Endothelial cell of umbilical vein (primary cell): ENCODE measurements at regions not wholly inside any gene's neighbourhood (a gene's known extent, or its start where the extent isn't known, plus 50 kb on each side); places are given as distances from the start of the nearest gene placed in this dataset.

Source experiments
- BruUV-seq: library from RNA; stranded (reverse); fragments of 400-500 nt; replicated peaks from 2 replicates; lab custom pipeline; 2021; lab: Mats Ljungman, UMichigan
- CTCF ChIA-PET: fragments of 300-600, 350-600 bp; sonication (Branson Sonifier 250); formaldehyde crosslinking; loops from one replicate; lab custom pipeline; 2021; ENCODE audit warnings: antibody characterized with exemption, inconsistent platforms; lab: Charles Lee
- POLR2A ChIA-PET: fragments of 300-600, 350-600 bp; sonication (Branson Sonifier 250); formaldehyde crosslinking; loops from one replicate; lab custom pipeline; 2021; ENCODE audit warnings: antibody characterized with exemption, inconsistent platforms; lab: Charles Lee
- DNase-seq: peaks from one replicate; pipeline ENCODE4 v3.0.0-alpha.2; 2011; ENCODE audit warnings: low read depth, low spot score
- FAIRE-seq: peaks from 2 replicates; lab custom pipeline; 2011; peaks lifted over from hg19 to GRCh38; lab: Jason Lieb, UNC
- H2AFZ ChIP-seq: 2 replicates; pipeline ENCODE4 v1.6.0; 2012; ENCODE audit warnings: low read depth, low read length, control low read depth, inconsistent platforms
- H3K27ac ChIP-seq: 2 replicates; pipeline ENCODE4 v1.5.1; 2011; ENCODE audit warnings: low read depth, mild to moderate bottlenecking, control low read depth, low read length, moderate library complexity; ENCODE audit not compliant: insufficient read depth
- H3K27me3 ChIP-seq, 2 experiments: 2 replicates each; pipeline versions ENCODE4 v1.6.0 to v1.6.1; 2011; ENCODE audit warnings: low read length in 2 of 2, mixed read lengths in 1 of 2; ENCODE audit not compliant: control insufficient read depth in 2 of 2, insufficient read depth in 2 of 2
- H3K36me3 ChIP-seq, 2 experiments: 2 replicates in 1 of 2; 3 replicates in 1 of 2; pipeline ENCODE4 v1.5.1; 2011; ENCODE audit warnings: low read length in 2 of 2, mild to moderate bottlenecking in 1 of 2, moderate library complexity in 1 of 2; ENCODE audit not compliant: control insufficient read depth in 2 of 2, insufficient read depth in 2 of 2; ENCODE audit errors: extremely low read depth in 1 of 2
- H3K4me1 ChIP-seq: 3 replicates; pipeline ENCODE4 v1.5.1; 2011; ENCODE audit warnings: mild to moderate bottlenecking, low read length; ENCODE audit not compliant: control insufficient read depth, insufficient read depth; ENCODE audit errors: extremely low read depth
- H3K4me2 ChIP-seq: 2 replicates; pipeline ENCODE4 v1.6.1; 2011; ENCODE audit warnings: low read length, control low read depth, mixed read lengths; ENCODE audit not compliant: insufficient read depth
- H3K4me3 ChIP-seq, 3 experiments: fragments of 200-600 bp in 1 of 3; sonication (generic), shearing (Covaris generic) in 1 of 3; replicated peaks in 1 of 3; 2 replicates each; pipeline ENCODE4 v1.5.1; 2011 to 2016; ENCODE audit warnings: control low read depth in 3 of 3, low read length in 3 of 3, mild to moderate bottlenecking in 2 of 3, inconsistent platforms in 1 of 3, low read depth in 1 of 3, moderate library complexity in 1 of 3; ENCODE audit not compliant: insufficient read depth in 1 of 3
- H3K79me2 ChIP-seq: 2 replicates; pipeline ENCODE4 v1.6.0; 2012; ENCODE audit warnings: low read length, inconsistent platforms; ENCODE audit not compliant: control insufficient read depth, insufficient read depth
- H3K9ac ChIP-seq: replicated peaks from 2 replicates; pipeline ENCODE3; 2011; ENCODE audit warnings: low read length, control low read depth; ENCODE audit not compliant: insufficient read depth; ENCODE audit errors: extremely low read depth
- H3K9me1 ChIP-seq: replicated peaks from 3 replicates; pipeline ENCODE4 v1.6.0; 2011; ENCODE audit warnings: mild to moderate bottlenecking, low read length; ENCODE audit not compliant: control insufficient read depth, insufficient read depth; ENCODE audit errors: extremely low read depth
- H3K9me3 ChIP-seq: replicated peaks from 2 replicates; pipeline ENCODE4 v1.5.1; 2012; ENCODE audit warnings: low read length, inconsistent platforms; ENCODE audit not compliant: control insufficient read depth, insufficient read depth
- H4K20me1 ChIP-seq: replicated peaks from 2 replicates; pipeline ENCODE3; 2011; ENCODE audit warnings: mild to moderate bottlenecking, low read length; ENCODE audit not compliant: control insufficient read depth, insufficient read depth; ENCODE audit errors: extremely low read depth
- EZH2 ChIP-seq: IDR thresholded peaks from 2 replicates; pipeline ENCODE4 v1.6.1; 2012; ENCODE audit warnings: borderline replicate concordance, low read depth, mild to moderate bottlenecking, moderate library complexity, low read length, inconsistent platforms; ENCODE audit not compliant: severe bottlenecking
- FOS ChIP-seq: IDR thresholded peaks from 2 replicates; pipeline ENCODE4 v1.6.1; 2011; ENCODE audit warnings: mild to moderate bottlenecking, low read length, moderate library complexity, borderline replicate concordance; ENCODE audit not compliant: insufficient read depth
- GATA2 ChIP-seq: IDR thresholded peaks from 2 replicates; pipeline ENCODE4 v1.7.0; 2011; ENCODE audit warnings: low read depth, mild to moderate bottlenecking, moderate library complexity, mixed read lengths, low read length; ENCODE audit not compliant: insufficient read length, insufficient read depth
- JUN ChIP-seq: IDR thresholded peaks from 2 replicates; pipeline ENCODE4 v1.6.1; 2011; ENCODE audit warnings: borderline replicate concordance, low read depth; ENCODE audit not compliant: insufficient read length, insufficient read depth
- MYC ChIP-seq: IDR thresholded peaks from one replicate; pipeline ENCODE4 v1.6.1; 2011; ENCODE audit warnings: mild to moderate bottlenecking, low read depth, low read length
- POLR2A ChIP-seq: IDR thresholded peaks from 2 replicates; pipeline ENCODE4 v1.6.1; 2012; ENCODE audit warnings: low read depth, mild to moderate bottlenecking, control low read depth, low read length
- POLR2AphosphoS5 ChIP-seq: IDR thresholded peaks from 2 replicates; pipeline ENCODE4 v1.6.1; 2012; ENCODE audit warnings: low read depth, mild to moderate bottlenecking, control low read depth, low read length, moderate library complexity; ENCODE audit not compliant: insufficient read depth
- dilution Hi-C: fragments of 300-500 bp; cut with MboI; formaldehyde crosslinking; loops from one replicate; pipeline ENCODE4 v1.15.0; 2019; ENCODE audit warnings: low sequenced_read_pairs; ENCODE audit not compliant: extremely low pct_ligation_motif_present
- intact Hi-C: fragments of 100-400 bp; cut with micrococcal nuclease; formaldehyde crosslinking; loops from one replicate; pipeline ENCODE4 v1.10.0; 2022
- TF ChIP-seq, protein P1 (sequence below), 2 donors: IDR thresholded peaks; 1 replicate in 1 of 2; 2 replicates in 1 of 2; pipeline ENCODE4 v1.5.1; 2011; ENCODE audit warnings: low read length in 2 of 2, mild to moderate bottlenecking in 2 of 2, moderate library complexity in 2 of 2, control low read depth in 1 of 2, inconsistent platforms in 1 of 2, low read depth in 1 of 2; ENCODE audit not compliant: insufficient read depth in 1 of 2; ENCODE audit errors: extremely low read depth in 1 of 2
- TF ChIP-seq, protein P2 (sequence below): IDR thresholded peaks from 2 replicates; pipeline ENCODE4 v1.6.1; 2011; ENCODE audit not compliant: insufficient read depth, insufficient read length

DNA sequence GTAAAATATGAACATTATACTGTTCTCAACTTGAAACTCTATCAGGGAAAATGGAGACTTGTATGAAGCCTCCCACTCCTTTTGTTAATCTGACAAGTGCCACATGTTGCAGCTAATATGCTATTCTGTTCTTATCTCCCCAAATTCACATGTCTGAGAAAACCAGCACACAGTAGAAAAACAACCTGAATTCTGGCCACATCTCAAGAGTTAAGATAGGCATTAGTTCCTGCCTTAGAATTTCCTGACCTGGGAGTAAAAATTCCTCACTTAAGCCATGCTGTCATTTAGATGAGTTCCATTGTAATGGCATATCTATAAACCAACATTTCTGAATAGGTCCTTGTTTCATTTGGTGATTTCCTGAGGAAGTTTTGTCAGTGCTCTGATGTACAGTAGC, 1098.5 kb downstream of the EFNB2 start:
- no peaks in the 10 kb centered on the region for H4K20me1 ChIP-seq
- dilution Hi-C loops (no loop called here), intact Hi-C loops (loop anchor here (1.0 to 10.0 kb wide), 4 partner anchors 74 to 1099 kb away; no protein-coding TSS in a partner anchor)
- CTCF ChIA-PET: interaction anchor here (1.2 to 2.3 kb wide), 5 partner anchors 9 to 1100 kb away, joined by 3 to 7 read pairs (median 3); no protein-coding TSS in a partner anchor
- H3K36me3 ChIP-seq: no peaks in the 10 kb centered on the region
- H3K4me1 ChIP-seq: peaks cover 33% of the 10 kb centered on the region
- DNase-seq: peak; percentile 92
- H2AFZ ChIP-seq: peak overlapping the region; percentile 48
- H3K27me3 ChIP-seq: no peaks in the 10 kb centered on the region
- POLR2A ChIA-PET: interaction anchor here (1.6 kb wide), 1 partner anchor 74 kb away, joined by 4 read pairs; no protein-coding TSS in a partner anchor
- peak overlapping the region; percentile 58 for H3K9ac ChIP-seq
- peak overlapping the region; percentile 74 for H3K27ac ChIP-seq
- BruUV-seq: no TSS peak
- H3K9me1 ChIP-seq: no peaks in the 10 kb centered on the region
- FAIRE-seq: peak; percentile 65
- H3K79me2 ChIP-seq: no peaks in the 10 kb centered on the region
- no peak overlapping the region for H3K4me3 ChIP-seq
- H3K9me3 ChIP-seq: no peaks in the 10 kb centered on the region
- TF ChIP-seq, protein P1, sequence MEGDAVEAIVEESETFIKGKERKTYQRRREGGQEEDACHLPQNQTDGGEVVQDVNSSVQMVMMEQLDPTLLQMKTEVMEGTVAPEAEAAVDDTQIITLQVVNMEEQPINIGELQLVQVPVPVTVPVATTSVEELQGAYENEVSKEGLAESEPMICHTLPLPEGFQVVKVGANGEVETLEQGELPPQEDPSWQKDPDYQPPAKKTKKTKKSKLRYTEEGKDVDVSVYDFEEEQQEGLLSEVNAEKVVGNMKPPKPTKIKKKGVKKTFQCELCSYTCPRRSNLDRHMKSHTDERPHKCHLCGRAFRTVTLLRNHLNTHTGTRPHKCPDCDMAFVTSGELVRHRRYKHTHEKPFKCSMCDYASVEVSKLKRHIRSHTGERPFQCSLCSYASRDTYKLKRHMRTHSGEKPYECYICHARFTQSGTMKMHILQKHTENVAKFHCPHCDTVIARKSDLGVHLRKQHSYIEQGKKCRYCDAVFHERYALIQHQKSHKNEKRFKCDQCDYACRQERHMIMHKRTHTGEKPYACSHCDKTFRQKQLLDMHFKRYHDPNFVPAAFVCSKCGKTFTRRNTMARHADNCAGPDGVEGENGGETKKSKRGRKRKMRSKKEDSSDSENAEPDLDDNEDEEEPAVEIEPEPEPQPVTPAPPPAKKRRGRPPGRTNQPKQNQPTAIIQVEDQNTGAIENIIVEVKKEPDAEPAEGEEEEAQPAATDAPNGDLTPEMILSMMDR (IDR thresholded peaks at IDR 0.05; ENCODE audit: extremely low read depth in 1 of 2, insufficient read depth in 1 of 2, low read depth in 1 of 2, low read length in 2 of 2): no peak
- TF ChIP-seq GATA2 (peak; percentile 83), FOS (no peak), POLR2A (no peak), JUN (peak; percentile 46), MYC (no peak), EZH2 (no peak), POLR2AphosphoS5 (peak; percentile 30)
- TF ChIP-seq, protein P2, sequence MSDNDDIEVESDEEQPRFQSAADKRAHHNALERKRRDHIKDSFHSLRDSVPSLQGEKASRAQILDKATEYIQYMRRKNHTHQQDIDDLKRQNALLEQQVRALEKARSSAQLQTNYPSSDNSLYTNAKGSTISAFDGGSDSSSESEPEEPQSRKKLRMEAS: no peak
- peak overlapping the region; percentile 51 for H3K4me2 ChIP-seq
